ENCODE measurements at regions not wholly inside any gene's neighbourhood (a gene's known extent, or its start where the extent isn't known, plus 50 kb on each side); places are given as distances from the start of the nearest gene placed in this dataset.

DNA sequence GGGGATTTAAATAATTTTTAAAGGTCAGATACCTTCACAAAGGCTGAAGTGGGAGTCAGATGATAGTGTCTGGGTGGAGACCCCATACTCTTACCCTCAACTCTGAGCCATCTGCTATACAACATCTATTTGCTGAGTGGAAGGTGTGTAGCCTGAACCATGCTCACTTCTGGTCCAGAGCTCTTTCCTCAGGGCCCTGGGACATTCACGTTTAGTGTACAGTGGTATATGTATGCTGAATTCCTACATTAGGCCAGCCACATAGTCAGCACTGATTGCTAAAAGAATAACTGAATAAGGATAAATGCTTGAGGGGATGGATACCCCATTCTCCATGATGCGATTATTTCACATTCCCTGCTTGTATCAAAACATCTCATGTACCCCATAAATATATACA, 107.3 kb downstream of the KIF26A start:
- Histone ChIP-seq H3K23ac (ENCODE audit: low read length) (no peak overlapping the region), H3K4me3 (ENCODE audit: low read depth, low read length) (no peak overlapping the region), H2AK5ac (ENCODE audit: low read length) (no peak overlapping the region), H3K9me3 (ENCODE audit: insufficient read depth, low read depth, low read length) (peaks cover 16% of the 10 kb centered on the region), H3K4me1 (ENCODE audit: control insufficient read depth in 1 of 2, insufficient read depth in 2 of 2, low read length in 2 of 2) (no peaks in the 10 kb centered on the region), H4K8ac (ENCODE audit: low read depth, low read length) (no peak overlapping the region), H2BK5ac (ENCODE audit: low read depth, low read length, poor library complexity) (no peak overlapping the region), H3K4ac (ENCODE audit: low read depth, low read length) (no peak overlapping the region), H3K14ac (ENCODE audit: low read length) (no peak overlapping the region), H2BK120ac (ENCODE audit: insufficient read depth, low read length, poor library complexity) (no peak overlapping the region), H2BK12ac (ENCODE audit: low read length) (no peak overlapping the region), H3K4me2 (ENCODE audit: low read length) (no peak overlapping the region), H4K12ac (ENCODE audit: low read depth, low read length) (no peak overlapping the region), H3K27me3 (ENCODE audit: insufficient read depth, low read length) (no peaks in the 10 kb centered on the region), H3K36me3 (ENCODE audit: control insufficient read depth in 1 of 2, insufficient read depth in 2 of 2, low read length in 2 of 2) (no peaks in the 10 kb centered on the region), H3K18ac (ENCODE audit: low read length) (no peak overlapping the region), H3K27ac (ENCODE audit: low read depth, low read length) (no peak overlapping the region), H3K9ac (ENCODE audit: low read length) (no peak overlapping the region), H3K79me2 (ENCODE audit: control insufficient read depth, insufficient read depth, low read length, poor library complexity) (no peaks in the 10 kb centered on the region), H2AFZ (ENCODE audit: insufficient read depth, low read length, poor library complexity) (no peak overlapping the region), H3K79me1 (ENCODE audit: low read length) (no peaks in the 10 kb centered on the region), H4K91ac (ENCODE audit: low read depth, low read length) (no peak overlapping the region)
- DNase-seq = no peak
- WGBS (ENCODE audit: extremely low coverage, insufficient coverage, insufficient read length) = no CpG with 5 or more reads among the region's 2 CpGs

DNA sequence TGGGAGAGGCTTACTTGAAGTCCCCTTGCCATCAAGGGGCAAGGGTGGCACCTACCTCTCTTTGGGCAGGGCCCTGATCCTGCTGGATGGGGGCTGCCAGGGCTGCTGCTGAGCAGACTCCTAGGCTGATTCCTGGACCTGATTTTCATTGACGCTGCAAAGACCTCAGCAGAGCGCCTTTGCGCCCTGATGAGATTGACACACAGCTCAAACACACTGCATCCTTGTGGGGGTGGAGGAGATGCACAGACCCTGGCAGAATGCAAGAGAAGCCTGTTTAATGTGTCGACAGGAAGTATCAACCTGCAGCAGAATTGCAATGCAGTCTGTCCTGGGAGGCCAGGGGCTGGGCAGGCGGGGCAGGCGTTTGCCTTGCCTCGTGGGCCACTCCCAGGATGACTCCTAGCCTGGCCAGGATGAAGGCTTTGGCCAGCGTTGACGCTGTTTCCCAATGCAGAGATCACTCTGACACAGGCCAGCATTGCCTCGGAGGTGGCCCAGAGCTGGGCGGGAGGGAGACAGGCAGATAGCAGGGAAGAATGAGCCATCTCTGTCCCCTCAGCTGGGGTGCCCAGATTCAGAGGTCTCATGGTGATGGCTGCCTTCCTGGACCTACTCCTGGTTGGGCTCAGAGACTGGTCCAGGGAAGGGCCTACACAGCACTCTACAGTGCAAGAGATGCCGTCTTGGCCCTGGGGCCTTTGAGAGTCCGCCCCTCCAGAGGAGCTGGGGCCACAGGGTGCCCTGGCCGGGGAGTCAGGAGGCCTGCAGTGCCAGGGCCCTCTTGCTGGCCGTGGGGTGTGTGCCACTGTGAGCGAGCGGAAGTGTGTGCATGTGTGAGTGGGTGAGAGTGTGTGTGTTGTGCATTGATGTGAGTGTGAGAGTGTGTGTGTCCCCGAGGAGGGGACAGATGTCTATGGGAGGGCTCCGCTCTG, 108.3 kb downstream of the KIF26A start:
- H2AK5ac ChIP-seq (ENCODE audit: low read length) = no peak overlapping the region
- no peak overlapping the region for H3K4ac ChIP-seq (ENCODE audit: low read depth, low read length)
- H4K91ac ChIP-seq (ENCODE audit: low read depth, low read length) = no peak overlapping the region
- no peaks in the 10 kb centered on the region for H3K79me2 ChIP-seq (ENCODE audit: control insufficient read depth, insufficient read depth, low read length, poor library complexity)
- H3K23ac ChIP-seq (ENCODE audit: low read length) = no peak overlapping the region
- H2BK12ac ChIP-seq (ENCODE audit: low read length) = no peak overlapping the region
- no peak overlapping the region for H3K27ac ChIP-seq (ENCODE audit: low read depth, low read length)
- H3K14ac ChIP-seq (ENCODE audit: low read length) = no peak overlapping the region
- H3K4me2 ChIP-seq (ENCODE audit: low read length) = no peak overlapping the region
- no peaks in the 10 kb centered on the region for H3K79me1 ChIP-seq (ENCODE audit: low read length)
- H3K4me3 ChIP-seq (ENCODE audit: low read depth, low read length) = no peak overlapping the region
- H2AFZ ChIP-seq (ENCODE audit: insufficient read depth, low read length, poor library complexity) = no peak overlapping the region
- no peaks in the 10 kb centered on the region for H3K36me3 ChIP-seq (ENCODE audit: control insufficient read depth in 1 of 2, insufficient read depth in 2 of 2, low read length in 2 of 2)
- no peak overlapping the region for H3K18ac ChIP-seq (ENCODE audit: low read length)
- H4K12ac ChIP-seq (ENCODE audit: low read depth, low read length) = no peak overlapping the region
- no peak overlapping the region for H2BK5ac ChIP-seq (ENCODE audit: low read depth, low read length, poor library complexity)
- H2BK120ac ChIP-seq (ENCODE audit: insufficient read depth, low read length, poor library complexity) = no peak overlapping the region
- no peaks in the 10 kb centered on the region for H3K4me1 ChIP-seq (ENCODE audit: control insufficient read depth in 1 of 2, insufficient read depth in 2 of 2, low read length in 2 of 2)
- DNase-seq = no peak
- no peak overlapping the region for H4K8ac ChIP-seq (ENCODE audit: low read depth, low read length)
- no peaks in the 10 kb centered on the region for H3K27me3 ChIP-seq (ENCODE audit: insufficient read depth, low read length)
- peaks cover 16% of the 10 kb centered on the region for H3K9me3 ChIP-seq (ENCODE audit: insufficient read depth, low read depth, low read length)
- no CpG with 5 or more reads among the region's 19 CpGs for WGBS (ENCODE audit: extremely low coverage, insufficient coverage, insufficient read length)
- no peak overlapping the region for H3K9ac ChIP-seq (ENCODE audit: low read length)

DNA sequence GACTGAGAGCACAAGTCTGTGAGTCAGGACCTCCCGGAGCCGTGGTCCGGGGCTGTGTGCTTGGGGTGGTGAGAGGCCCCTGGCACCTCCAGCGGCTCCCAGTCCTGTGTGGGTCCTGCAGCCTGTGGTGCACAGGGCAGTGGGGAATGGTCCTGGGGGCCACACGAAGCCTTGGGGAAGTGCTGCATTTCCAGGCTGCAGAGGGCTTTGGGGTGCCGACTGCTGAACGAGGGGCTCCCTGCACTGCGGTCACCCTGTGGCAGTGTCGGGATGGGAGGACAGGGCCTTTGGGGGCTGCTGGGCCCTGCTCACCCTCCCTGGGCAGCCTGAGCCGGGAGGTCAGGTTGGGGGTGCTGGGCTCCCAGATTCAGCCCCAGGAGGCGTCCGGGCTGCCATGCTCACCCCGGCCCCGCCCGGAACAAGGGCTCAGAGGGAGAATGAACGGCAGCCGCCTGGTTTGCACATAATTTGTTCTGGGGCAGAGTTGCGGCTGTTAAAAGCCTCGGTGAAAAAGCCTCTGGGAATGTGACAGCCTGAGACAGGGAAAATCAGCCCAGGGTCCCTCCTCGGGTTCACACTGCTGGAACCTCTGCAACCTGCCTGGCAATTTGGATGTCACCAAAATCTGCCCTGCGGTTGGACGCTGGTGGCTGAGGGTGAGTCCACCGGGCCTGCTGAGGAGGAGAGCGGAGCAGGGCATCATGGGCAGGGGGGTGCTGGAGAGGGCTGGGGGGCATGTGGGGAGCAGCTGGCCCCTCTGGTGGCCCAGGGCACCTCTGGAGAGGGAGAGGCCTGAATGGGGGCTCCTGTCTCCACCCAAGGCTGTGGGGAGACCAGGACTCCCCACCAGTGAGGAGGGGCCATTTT, 109.2 kb downstream of the KIF26A start:
- no peak overlapping the region for H2AK5ac ChIP-seq (ENCODE audit: low read length)
- no peak overlapping the region for H3K23ac ChIP-seq (ENCODE audit: low read length)
- DNase-seq = no peak
- H3K4ac ChIP-seq (ENCODE audit: low read depth, low read length) = no peak overlapping the region
- H3K79me1 ChIP-seq (ENCODE audit: low read length) = no peaks in the 10 kb centered on the region
- no peak overlapping the region for H3K18ac ChIP-seq (ENCODE audit: low read length)
- no peak overlapping the region for H4K8ac ChIP-seq (ENCODE audit: low read depth, low read length)
- H3K4me2 ChIP-seq (ENCODE audit: low read length) = no peak overlapping the region
- H3K27me3 ChIP-seq (ENCODE audit: insufficient read depth, low read length) = no peaks in the 10 kb centered on the region
- no CpG with 5 or more reads among the region's 24 CpGs for WGBS (ENCODE audit: extremely low coverage, insufficient coverage, insufficient read length)
- H2AFZ ChIP-seq (ENCODE audit: insufficient read depth, low read length, poor library complexity) = no peak overlapping the region
- no peak overlapping the region for H3K9ac ChIP-seq (ENCODE audit: low read length)
- H2BK12ac ChIP-seq (ENCODE audit: low read length) = no peak overlapping the region
- H3K36me3 ChIP-seq (ENCODE audit: control insufficient read depth in 1 of 2, insufficient read depth in 2 of 2, low read length in 2 of 2) = no peaks in the 10 kb centered on the region
- H4K12ac ChIP-seq (ENCODE audit: low read depth, low read length) = no peak overlapping the region
- H3K9me3 ChIP-seq (ENCODE audit: insufficient read depth, low read depth, low read length) = peaks cover 16% of the 10 kb centered on the region
- H3K14ac ChIP-seq (ENCODE audit: low read length) = no peak overlapping the region
- no peak overlapping the region for H3K4me3 ChIP-seq (ENCODE audit: low read depth, low read length)
- no peak overlapping the region for H2BK120ac ChIP-seq (ENCODE audit: insufficient read depth, low read length, poor library complexity)
- no peak overlapping the region for H4K91ac ChIP-seq (ENCODE audit: low read depth, low read length)
- no peak overlapping the region for H2BK5ac ChIP-seq (ENCODE audit: low read depth, low read length, poor library complexity)
- no peak overlapping the region for H3K27ac ChIP-seq (ENCODE audit: low read depth, low read length)
- no peaks in the 10 kb centered on the region for H3K79me2 ChIP-seq (ENCODE audit: control insufficient read depth, insufficient read depth, low read length, poor library complexity)
- H3K4me1 ChIP-seq (ENCODE audit: control insufficient read depth in 1 of 2, insufficient read depth in 2 of 2, low read length in 2 of 2) = no peaks in the 10 kb centered on the region

DNA sequence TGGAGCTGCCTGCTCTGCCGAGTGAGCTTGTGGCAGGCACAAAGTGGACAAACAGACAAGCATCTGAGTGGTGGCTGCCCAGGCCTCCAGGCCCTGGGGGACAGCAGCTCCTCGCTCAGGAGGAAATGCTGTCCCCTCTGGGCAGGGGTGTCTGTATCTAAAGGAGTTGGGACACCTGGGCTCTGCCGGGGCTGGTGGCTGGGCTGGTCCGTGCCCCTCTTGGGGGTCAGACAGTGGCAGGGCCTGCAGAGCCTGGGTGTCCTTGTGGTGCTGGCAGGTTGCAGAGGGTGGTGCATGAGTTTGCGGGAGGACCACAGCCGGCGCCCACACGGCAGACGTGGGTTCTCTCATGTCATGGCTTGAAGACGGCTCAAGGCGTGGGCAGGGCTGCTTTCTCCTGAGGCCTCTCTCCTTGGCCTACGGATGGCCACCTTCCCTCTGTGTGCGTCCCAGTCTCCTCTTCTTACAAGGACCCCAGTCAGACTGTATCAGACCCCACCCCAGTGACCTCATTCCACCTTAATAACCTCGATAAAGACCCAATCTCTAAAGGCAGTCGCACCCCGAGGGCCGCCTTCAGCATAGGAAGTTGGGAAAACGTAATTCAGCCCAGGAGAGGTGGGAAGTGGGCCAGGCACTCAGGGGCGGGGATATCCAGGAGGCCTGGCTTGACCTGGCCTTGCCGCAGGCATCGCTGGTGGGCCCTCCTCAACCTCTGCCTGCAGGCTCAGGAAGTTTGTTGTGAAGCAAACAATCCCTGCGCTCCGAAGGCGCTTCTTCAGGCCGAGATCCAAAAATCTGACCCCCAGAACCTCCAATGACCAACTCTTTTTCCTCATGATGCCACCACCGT, 110.0 kb downstream of the KIF26A start:
- Histone ChIP-seq H3K79me2 (ENCODE audit: control insufficient read depth, insufficient read depth, low read length, poor library complexity) (no peaks in the 10 kb centered on the region), H2BK5ac (ENCODE audit: low read depth, low read length, poor library complexity) (no peak overlapping the region), H3K23ac (ENCODE audit: low read length) (no peak overlapping the region), H4K12ac (ENCODE audit: low read depth, low read length) (no peak overlapping the region), H3K36me3 (ENCODE audit: control insufficient read depth in 1 of 2, insufficient read depth in 2 of 2, low read length in 2 of 2) (no peaks in the 10 kb centered on the region), H4K8ac (ENCODE audit: low read depth, low read length) (no peak overlapping the region), H3K18ac (ENCODE audit: low read length) (no peak overlapping the region), H4K91ac (ENCODE audit: low read depth, low read length) (no peak overlapping the region), H2BK120ac (ENCODE audit: insufficient read depth, low read length, poor library complexity) (no peak overlapping the region), H2BK12ac (ENCODE audit: low read length) (no peak overlapping the region), H3K27ac (ENCODE audit: low read depth, low read length) (no peak overlapping the region), H3K4ac (ENCODE audit: low read depth, low read length) (no peak overlapping the region), H2AK5ac (ENCODE audit: low read length) (no peak overlapping the region), H3K4me1 (ENCODE audit: control insufficient read depth in 1 of 2, insufficient read depth in 2 of 2, low read length in 2 of 2) (no peaks in the 10 kb centered on the region), H3K79me1 (ENCODE audit: low read length) (no peaks in the 10 kb centered on the region), H2AFZ (ENCODE audit: insufficient read depth, low read length, poor library complexity) (no peak overlapping the region), H3K9me3 (ENCODE audit: insufficient read depth, low read depth, low read length) (peaks cover 16% of the 10 kb centered on the region), H3K14ac (ENCODE audit: low read length) (no peak overlapping the region), H3K9ac (ENCODE audit: low read length) (no peak overlapping the region), H3K4me2 (ENCODE audit: low read length) (no peak overlapping the region), H3K4me3 (ENCODE audit: low read depth, low read length) (no peak overlapping the region), H3K27me3 (ENCODE audit: insufficient read depth, low read length) (no peaks in the 10 kb centered on the region)
- WGBS (ENCODE audit: extremely low coverage, insufficient coverage, insufficient read length) = no CpG with 5 or more reads among the region's 26 CpGs
- DNase-seq = no peak
